HG03039 (cell line): ENCODE measurements at regions not wholly inside any gene's neighbourhood (a gene's known extent, or its start where the extent isn't known, plus 50 kb on each side); places are given as distances from the start of the nearest gene placed in this dataset.
"Not testable (repeated sequence)": the region's sequence is repeated elsewhere in the genome, so short reads cannot be mapped to it uniquely, and the experiment has no call there.

Experiments used
- ATAC-seq: cut with Tn5 transposase; IDR thresholded peaks from one replicate; pipeline ENCODE4 v1.9.1; 2021; ENCODE audit warnings: mild to moderate bottlenecking, moderate library complexity; ENCODE audit not compliant: unreplicated experiment

DNA sequence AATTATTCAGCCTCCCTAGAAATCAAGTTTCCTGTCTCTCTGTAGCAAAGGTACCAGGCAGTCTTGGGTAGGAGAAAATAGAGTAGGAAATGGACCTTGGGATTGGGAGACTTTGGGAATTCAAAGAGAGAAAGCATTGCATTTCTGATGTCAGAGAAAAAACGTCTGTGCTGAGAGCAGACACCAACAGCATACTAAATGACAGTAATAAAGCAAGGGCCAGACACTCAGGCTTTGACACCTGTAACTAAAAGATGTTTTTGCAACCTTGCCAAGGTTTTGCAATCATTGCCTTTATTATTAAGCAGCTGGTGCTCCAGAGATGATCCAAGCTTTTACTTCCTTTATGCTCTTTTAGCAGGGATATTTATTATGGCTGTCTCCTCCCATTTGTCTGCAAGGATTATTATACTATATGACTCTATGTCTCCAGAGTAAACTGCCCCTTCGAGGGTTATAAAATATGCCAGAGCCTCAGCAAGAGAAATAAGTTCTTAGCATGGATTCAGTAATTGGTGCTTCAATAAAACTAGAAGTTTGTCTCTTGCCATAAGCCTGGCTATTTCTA is 85.2 kb upstream of the GRAMD1B start:
- no peak for ATAC-seq

DNA sequence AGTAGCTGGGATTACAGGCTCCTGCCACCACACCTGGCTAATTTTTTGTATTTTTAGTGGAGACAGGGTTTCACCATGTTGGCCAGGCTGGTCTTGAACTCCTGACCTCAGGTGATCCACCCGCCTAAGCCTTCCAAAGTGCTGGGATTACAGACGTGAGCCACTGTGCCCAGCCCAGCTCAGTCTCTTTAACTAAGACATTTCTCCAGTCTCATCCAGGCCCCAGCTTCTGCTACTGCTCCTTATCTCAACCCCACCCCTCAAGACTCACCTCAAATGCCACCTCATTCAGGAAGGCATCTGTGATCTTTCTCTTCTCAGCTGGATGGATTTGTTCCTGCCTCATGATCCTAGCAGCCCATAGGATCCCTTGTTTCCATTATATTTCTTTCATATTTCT is 85.9 kb upstream of the GRAMD1B start:
- not testable (repeated sequence) for ATAC-seq

DNA sequence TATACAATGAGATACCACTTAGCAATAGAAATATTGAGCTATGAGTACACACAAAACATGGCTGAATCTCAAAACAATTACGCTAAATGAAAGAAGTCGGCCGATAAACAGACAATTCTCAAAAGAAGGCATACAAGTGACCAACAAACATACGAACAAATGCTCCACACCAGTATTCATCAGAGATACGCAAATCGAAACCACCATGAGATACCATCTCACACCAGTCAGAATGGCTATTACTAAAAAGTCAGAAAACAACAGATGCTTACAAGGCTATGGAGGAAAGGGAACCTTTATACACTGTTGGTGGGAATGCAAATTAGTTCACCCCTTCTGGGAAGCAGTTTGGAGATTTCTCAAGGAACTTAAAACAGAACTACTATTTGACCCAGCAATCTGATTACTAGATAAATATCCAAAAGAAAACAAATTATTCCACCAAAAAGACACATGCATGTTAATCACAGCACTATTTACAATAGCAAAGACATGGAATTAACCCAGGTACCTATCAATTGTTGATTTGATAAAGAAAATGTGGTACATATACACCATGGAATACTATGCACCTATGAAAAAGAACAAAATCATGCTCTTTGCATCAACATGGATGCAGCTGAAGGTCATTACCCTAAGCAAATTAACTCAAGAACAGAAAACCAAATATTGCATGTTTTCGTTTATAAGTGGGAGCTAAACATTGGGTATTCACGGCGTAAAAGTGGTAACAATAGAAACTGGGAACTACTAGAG is 90.9 kb upstream of the GRAMD1B start:
- ATAC-seq, result no peak

DNA sequence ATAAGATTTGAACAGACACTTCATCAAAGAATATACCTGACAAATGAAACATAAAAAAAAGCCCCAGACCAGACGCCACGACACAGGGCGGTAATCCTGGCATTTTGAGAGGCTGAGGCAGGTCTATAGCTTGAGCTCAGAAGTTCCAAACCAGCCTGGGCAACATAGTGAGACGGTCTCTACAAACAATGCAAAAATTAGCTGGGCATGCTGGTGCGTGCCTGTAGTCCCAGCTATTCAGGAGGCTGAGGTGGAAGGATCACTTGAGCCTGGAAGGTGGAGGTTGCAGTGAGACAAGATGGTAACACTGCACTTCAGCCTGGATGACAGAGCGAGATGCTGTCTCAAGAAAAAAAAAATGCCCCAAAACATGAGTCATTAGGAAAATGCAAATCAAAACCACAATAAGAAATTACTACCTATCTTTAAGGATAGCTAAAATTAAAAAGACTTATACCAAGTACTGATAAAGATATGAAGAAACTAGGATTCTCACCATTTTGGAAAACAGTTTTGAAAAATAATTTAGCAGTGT is 91.7 kb upstream of the GRAMD1B start:
- ATAC-seq, result no peak

DNA sequence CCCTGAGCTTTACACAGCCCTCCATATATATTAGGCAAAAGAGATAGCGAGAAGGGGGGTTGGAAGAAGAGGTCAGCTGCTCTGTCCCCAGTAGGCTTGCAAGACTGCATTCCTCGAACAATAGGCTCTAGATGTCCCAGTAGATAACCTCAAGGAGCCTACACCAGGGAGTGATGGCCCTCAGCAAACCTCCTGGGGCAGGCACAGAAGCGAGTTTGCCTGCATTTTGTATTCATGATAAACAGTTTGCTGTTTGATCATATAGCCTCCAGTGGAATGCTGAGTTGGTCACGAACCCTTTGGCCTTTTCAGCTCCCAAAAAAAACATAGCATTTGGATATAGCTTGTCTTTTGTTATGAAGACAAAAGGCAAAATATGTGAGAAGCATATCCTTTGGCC is 95.1 kb upstream of the GRAMD1B start:
- no peak for ATAC-seq

DNA sequence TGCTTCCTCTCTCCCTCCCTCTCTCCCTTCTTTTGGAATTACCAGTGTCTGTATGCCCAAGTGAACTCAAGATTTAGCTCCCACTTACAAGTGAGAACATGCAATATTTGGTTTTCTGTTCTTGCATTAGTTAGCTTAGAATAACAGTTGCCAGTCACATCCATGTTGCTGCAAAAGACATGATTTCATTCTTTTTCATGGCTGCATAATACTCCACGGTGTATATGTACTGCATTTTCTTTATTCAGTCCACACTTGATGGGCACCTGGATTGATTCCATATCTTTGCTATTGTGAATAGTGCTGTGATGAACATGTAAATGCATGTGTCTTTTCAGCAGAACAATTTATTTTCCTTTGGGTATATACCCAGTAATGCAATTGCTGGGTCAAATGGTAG is 97.5 kb upstream of the GRAMD1B start:
- ATAC-seq, result not testable (repeated sequence)

DNA sequence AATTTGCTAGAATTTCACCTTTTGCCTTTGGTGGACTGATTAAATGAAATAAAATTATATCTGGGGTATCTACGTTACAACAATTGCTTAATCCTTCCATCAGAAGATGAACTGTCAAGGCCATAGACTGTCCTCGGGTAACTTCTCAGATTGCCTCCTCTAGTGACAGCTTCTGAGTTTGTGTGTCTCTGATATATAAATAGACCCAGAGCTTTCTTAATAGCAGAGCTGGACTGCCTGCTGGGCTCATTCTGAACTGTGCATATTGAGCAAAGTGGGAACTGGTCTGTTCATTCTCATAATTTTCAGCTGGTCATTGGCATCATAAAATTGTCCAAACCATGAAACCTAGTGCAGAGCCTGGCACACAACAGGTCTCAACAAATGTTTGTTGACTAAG is 99.1 kb upstream of the GRAMD1B start:
- no peak for ATAC-seq

DNA sequence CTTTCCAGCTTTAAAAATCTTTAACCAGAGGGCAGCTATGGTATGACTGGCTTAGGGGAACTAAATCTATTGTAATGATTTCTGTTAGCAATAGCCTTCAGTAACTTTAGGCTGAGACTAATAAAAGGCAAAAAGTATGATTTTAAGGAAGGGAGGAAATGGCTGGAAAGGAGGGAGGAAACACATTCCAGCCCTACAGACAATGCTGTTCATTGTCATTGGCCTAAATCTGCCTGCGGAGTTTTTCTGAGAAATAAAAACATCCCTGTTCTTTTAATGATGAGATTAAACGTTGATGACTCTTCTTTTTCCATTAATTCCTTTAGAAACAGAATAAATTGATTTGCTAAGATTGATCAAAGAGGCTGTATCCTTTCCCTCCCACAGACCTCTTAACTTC is 99.6 kb upstream of the GRAMD1B start:
- ATAC-seq, result no peak

DNA sequence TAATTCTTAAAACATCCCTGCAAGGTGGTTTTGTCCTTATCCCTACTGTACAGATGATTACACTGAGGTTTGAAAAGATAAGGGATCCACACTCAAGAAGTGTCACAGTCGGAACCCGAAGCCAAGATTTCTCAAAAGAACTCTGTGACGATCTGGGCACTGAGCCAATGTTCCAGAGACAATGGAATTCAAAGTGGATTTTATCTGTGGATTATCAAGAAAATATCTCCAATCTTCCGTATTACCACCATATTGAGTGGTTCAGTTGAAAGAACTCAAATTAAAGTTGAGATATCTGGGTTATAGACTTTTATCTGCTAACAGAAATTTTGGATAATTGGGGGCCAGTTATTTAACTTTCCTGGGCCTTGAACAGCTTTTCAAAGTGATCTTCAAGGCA is 100.0 kb upstream of the GRAMD1B start:
- no peak for ATAC-seq

DNA sequence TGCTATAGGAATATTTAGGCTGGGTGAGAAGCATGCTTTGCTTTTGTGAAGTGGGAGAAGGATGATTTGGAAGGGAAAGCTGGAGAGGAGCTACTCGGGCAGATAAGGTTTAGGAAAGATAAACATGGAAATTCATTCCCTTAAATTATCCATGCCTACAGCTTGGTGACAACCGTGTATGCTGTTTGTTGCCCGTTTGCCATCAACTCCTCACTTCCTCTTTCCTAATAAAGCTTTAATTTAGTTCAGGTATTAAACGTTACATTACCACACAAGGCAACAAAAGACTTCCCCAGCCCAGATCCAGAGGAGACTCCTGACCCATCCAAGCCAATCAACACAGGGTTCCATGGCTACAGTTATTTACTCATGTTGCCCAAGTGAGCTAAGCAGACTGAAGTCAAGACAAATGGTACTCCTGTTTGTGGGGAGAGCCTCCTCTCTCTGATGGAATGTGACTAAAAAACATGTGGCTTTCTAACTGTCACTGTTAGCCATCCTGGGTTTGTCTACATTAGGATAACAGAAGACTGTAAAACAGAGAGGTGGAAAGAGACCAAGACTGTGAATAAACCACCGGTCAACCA is 101.7 kb upstream of the GRAMD1B start:
- no peak for ATAC-seq

DNA sequence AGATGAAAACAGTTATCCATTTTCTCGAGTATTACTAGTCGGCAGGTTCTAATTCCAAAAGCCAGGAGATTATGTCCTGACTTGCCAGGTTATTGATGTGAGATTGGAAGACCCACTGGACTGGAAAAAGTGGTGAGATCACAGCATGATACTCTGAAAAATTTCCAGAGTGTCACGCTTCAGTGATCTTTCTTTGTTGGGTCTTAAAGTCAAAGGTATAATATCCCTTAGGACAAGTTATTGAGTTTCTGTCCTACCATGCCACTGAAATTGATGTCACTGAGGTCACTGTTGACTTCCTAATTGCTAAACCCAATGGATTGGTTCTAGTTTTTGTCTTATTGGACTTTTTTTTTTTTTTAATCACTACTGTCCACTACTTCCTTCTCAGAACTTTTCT is 104.5 kb upstream of the GRAMD1B start:
- ATAC-seq, result no peak

DNA sequence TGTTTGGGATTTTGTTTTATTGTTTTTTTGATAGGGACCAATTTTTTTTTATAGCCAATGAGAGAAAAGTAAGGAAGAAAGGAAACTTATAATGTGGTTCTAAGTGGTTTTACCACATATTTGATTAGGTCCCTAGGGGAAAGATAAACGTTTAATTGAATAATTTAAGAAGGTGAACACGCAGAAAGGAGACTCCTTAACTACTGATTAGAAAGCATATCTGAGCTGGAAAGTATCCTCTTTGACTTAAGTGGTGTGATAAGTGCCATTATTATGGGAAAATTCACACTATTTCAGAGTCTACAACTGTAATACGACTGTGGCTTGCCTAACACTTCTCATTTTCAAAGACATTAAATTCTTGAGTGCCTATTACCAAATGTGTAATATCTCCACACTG is 106.5 kb upstream of the GRAMD1B start:
- ATAC-seq, result no peak

DNA sequence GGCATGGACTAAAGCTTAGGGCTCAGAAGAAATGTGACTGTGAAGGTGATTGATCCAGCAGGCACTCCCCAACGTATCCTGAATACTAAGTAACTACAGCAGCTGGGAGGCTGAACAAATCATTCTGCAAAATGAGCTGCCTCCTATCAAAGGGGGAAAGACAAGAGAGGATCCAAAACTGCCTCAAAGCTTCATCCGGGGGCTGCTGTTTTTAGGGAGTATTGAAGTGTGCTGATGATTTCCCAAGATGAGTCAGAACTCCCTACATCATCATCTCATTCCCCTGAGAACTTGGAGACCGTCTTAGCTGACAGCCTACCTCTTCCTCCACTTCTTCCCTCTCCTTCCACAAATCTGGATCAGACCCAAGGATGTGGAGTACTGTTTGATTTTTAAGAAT is 108.4 kb upstream of the GRAMD1B start:
- ATAC-seq, result no peak

DNA sequence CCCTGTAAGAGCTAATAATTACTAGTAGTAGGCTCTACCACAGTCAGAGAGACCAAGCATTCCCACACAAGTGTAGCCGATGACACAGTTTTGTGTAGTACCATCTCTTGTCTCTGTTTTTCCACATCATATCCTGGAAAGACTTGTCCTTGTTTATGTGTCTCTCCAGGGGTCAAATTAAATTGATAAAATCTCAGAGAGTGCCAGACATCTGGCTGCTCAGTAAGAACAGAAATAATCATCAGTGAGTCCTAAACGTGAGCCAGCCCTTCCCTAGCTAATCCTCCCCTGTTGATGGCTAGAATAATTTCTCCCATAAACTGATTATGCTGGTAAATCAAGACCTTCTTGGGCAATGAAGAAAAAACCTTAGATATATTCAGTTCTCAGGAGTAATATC is 111.4 kb upstream of the GRAMD1B start:
- ATAC-seq, result no peak

DNA sequence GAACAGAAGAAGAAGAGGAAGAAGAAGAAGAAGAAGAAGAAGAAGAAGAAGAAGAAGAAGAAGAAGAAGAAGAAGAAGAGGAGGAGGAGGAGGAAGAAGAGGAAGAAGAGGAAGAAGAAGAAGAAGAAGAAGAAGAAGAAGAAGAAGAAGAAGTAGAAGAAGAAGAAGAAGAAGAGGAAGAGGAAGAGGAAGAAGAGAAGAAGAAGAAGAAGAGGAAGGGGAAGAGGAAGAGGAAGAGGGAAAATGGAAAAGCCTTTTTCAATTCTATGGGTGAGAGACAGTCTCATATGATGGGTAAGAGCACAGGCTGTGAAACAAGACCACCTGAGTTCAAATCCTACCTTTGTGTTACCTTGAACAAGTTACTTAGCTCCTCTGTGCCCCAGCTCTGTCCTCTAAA is 111.9 kb upstream of the GRAMD1B start:
- ATAC-seq, result not testable (repeated sequence)

DNA sequence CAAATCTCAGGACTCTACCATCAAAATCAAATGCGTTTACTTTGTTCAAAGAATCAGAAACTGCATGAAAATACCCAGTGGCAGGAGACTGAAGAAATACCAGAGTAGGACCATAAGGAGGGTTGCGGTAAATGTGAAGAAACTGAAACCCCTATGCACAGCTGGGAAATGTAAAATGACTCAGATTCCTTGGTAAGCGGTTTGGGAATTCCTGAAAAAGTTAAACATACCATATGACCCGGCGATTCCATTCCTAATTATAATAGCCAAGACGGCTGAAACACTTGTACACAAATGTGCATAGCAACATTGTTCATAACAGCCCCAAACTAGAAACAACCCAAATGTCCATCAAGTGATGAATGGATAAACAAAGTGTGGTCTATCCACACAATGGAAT is 114.1 kb upstream of the GRAMD1B start:
- ATAC-seq, result no peak

DNA sequence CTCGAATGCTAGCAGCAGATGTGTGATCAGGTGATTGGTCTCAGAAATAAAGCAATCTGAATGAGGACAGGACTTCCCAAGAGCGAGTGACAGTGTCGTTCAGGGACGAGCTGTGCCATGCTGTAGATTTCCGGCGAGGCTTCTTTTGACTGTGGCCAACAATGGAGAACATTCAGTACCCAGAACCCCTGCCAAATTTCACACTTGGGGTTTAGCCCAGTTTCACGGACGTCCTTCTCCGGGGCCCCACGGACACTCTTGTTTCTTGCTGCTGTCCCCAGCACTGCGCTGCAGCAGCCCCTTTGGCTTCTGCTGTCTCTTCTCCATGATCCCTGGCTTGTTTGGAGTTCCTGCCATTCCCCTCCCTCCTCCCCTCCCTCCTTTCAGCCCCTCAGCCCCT is 115.1 kb upstream of the GRAMD1B start:
- no peak for ATAC-seq

DNA sequence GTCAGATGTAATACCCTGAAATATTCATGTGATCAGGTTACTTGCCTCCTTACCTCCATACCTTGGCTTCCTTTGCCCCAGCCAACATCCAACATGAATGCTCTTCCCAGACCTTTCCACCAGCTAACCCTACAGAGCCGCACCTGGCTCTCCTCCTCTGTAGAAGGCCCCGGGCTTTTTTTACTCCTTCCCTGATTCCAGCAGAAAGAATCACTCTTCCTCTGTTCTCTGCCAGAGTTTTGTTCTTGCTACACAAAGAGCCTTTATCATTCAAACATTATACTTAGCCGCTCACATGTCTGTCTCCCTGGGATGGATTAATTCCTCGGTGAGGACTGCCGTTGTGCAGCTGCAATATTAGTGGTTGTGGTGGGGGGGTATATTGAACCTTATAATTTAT is 116.8 kb upstream of the GRAMD1B start:
- no peak for ATAC-seq

DNA sequence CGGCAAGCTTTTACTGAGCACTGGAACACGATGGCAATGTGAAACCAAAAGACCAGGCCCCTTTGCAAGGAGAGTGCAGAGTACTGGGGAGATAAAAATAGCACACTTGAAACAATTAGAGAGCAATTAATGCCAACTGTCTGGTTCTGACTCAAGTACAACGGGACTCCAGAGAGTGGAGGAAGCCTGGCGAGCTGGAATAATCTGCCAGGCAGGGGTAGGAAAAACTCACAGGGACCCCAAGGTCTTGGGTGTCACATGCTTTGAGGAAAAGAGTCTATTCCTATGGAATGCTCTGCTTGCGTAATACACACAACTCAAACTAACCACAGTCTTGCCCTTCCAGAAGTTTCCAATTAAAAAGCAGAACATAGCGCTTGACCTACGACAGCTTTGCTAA is 113.0 kb upstream of the CLMP start:
- ATAC-seq, result no peak

DNA sequence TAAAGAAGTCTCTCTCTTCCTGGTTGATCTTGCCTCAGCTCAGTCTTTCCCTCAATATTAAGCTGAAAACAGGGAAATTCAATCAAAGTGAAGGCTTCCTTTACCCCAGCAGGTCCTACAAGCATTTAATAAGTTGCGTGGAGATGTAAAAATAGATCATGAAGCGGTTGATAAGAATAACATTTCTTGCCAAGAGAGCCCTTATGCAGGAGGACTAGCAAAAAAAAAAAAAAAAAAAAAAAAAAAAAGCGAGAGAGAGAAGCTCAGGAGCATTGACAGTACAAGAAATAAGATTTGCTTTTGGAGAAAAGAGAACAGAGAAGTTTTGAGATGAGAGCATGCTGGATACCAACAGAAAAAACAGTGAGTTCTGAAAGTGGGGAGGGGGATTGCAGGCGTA is 112.2 kb upstream of the CLMP start:
- no peak for ATAC-seq

DNA sequence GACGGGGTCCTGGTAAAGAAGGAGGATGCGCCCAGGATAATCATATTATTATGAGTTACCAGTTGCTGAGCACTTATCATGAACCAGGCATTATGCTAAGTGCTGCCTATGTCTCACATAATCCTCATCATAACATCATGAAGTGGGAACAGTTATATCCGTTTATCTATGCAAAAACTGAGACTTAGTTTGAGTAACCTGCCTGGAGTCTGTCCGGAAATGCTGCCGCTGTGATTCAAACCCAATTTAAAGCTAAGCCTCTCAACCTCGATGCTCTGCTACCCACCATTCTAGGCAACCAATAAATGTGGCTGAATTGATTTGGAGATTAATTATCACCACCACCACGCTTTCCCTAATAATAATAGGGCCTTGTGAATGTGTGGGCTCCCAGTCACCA is 111.5 kb upstream of the CLMP start:
- ATAC-seq, result no peak

DNA sequence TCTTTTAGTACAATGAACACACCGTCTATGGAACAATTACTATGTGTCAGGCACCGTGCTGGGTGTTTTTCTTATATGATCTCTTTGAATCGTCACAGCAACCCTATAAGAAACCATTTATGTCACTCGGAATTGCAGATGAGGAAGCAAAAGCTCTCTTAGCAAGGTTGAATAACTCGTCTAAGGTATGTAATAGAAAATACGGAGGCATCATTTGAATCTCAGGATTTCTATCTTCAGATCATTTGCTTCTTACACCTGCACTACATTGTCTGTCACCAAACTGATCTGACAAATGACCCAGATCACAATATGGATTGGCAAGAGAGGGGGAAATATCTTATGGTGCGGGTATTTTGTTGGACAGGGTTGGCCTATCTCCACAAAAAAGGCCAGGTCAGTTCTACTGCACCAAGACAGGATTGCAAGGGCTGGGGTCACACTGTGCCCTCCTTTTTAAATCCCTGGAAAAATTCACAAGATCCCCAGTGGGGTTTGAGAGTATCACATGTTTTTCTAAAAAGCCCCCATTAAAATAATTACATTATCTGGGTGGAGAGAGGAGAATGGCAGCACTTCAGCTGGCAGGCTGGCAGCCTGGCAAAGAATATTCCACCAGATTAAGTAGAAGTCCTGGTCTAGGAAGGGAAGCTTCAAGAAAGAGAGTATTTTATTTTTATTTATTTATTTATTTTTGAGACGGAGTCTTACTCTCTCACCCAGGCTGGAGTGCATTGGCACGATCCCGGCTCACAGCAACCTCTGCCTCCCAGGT is 110.7 kb upstream of the CLMP start:
- no peak for ATAC-seq
